ENCODE measurements at regions not wholly inside any gene's neighbourhood (a gene's known extent, or its start where the extent isn't known, plus 50 kb on each side); places are given as distances from the start of the nearest gene placed in this dataset.

DNA sequence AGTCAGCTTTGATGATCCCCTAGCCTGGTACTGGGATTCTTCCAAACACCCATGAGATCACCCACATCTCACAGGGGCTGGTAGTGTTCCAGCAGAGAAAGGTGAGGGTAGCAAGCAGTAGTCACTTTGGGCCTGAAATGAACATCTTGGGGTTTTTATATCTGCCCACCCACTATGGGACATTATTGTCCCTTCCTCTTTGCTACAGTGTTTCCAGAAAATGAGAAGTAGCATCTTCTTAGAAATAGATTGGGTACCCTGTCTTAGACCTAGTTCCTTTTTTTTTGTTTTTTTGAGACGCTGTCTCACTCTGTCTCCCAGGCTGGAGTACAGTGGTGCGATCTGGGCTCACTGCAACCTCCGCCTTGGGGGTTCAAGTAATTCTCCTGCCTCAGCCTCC is 249.2 kb upstream of the ANKRD55 start:
- no peak for TF ChIP-seq POLR2AphosphoS5 (IDR thresholded peaks at IDR 0.05; ENCODE audit: low read depth, low read length)
- no peak for TF ChIP-seq SPI1 (IDR thresholded peaks at IDR 0.05; ENCODE audit: low read depth, low read length)
- no peak for TF ChIP-seq POLR2A (IDR thresholded peaks at IDR 0.05; ENCODE audit: low read depth, low read length)
- TF ChIP-seq TAF1 (IDR thresholded peaks at IDR 0.05; ENCODE audit: low read depth, low read length), result no peak
- no peak for TF ChIP-seq PAX5 (IDR thresholded peaks at IDR 0.05; ENCODE audit: insufficient read depth, low read length, severe bottlenecking)
- no peak for TF ChIP-seq POU2F2 (IDR thresholded peaks at IDR 0.05; ENCODE audit: low read depth, low read length)

Data from GM12891 (cell line).